ENCODE measurements at regions not wholly inside any gene's neighbourhood (a gene's known extent, or its start where the extent isn't known, plus 50 kb on each side); places are given as distances from the start of the nearest gene placed in this dataset.
"Not testable (repeated sequence)": the region's sequence is repeated elsewhere in the genome, so short reads cannot be mapped to it uniquely, and the experiment has no call there.

- no peak for DNase-seq (ENCODE audit: extremely low read depth, low read depth, low spot score)
Observed at GRCh38 chr3:26058901-26059321, 269.0 kb downstream of the OXSM start.

- no peak for DNase-seq (ENCODE audit: extremely low read depth, low read depth, low spot score)
Observed at GRCh38 chr3:26061947-26062346, 272.1 kb downstream of the OXSM start.

GRCh38 chr3:26064297-26064696, 274.4 kb downstream of the OXSM start:
- no peak for DNase-seq (ENCODE audit: extremely low read depth, low read depth, low spot score)

GRCh38 chr3:26068890-26069289, 279.0 kb downstream of the OXSM start:
- DNase-seq (ENCODE audit: extremely low read depth, low read depth, low spot score), result no peak

- DNase-seq (ENCODE audit: extremely low read depth, low read depth, low spot score), result no peak
Observed at GRCh38 chr3:26070854-26071253, 281.0 kb downstream of the OXSM start.

- no peak for DNase-seq (ENCODE audit: extremely low read depth, low read depth, low spot score)
Observed at GRCh38 chr3:26074080-26074479, 284.2 kb downstream of the OXSM start.

GRCh38 chr3:26078539-26078938, 288.6 kb downstream of the OXSM start:
- DNase-seq (ENCODE audit: extremely low read depth, low read depth, low spot score), result no peak

- no peak for DNase-seq (ENCODE audit: extremely low read depth, low read depth, low spot score)
Observed at GRCh38 chr3:26081166-26081565, 291.3 kb downstream of the OXSM start.

GRCh38 chr3:26081806-26082205, 291.9 kb downstream of the OXSM start:
- no peak for DNase-seq (ENCODE audit: extremely low read depth, low read depth, low spot score)

- DNase-seq (ENCODE audit: extremely low read depth, low read depth, low spot score), result no peak
Observed at GRCh38 chr3:26082911-26083310, 293.0 kb downstream of the OXSM start.

- DNase-seq (ENCODE audit: extremely low read depth, low read depth, low spot score), result no peak
Observed at GRCh38 chr3:26084629-26085028, 294.7 kb downstream of the OXSM start.

GRCh38 chr3:26087751-26088150, 297.9 kb downstream of the OXSM start:
- DNase-seq (ENCODE audit: extremely low read depth, low read depth, low spot score), result no peak

GRCh38 chr3:26089249-26089648, 299.4 kb downstream of the OXSM start:
- no peak for DNase-seq (ENCODE audit: extremely low read depth, low read depth, low spot score)

GRCh38 chr3:26090589-26090988, 300.7 kb downstream of the OXSM start:
- DNase-seq (ENCODE audit: extremely low read depth, low read depth, low spot score), result no peak

GRCh38 chr3:26091096-26091495, 301.2 kb downstream of the OXSM start:
- no peak for DNase-seq (ENCODE audit: extremely low read depth, low read depth, low spot score)

- no peak for DNase-seq (ENCODE audit: extremely low read depth, low read depth, low spot score)
Observed at GRCh38 chr3:26091626-26092025, 301.7 kb downstream of the OXSM start.

- DNase-seq (ENCODE audit: extremely low read depth, low read depth, low spot score), result not testable (repeated sequence)
Observed at GRCh38 chr3:26097111-26097510, 307.2 kb downstream of the OXSM start.

GRCh38 chr3:26099692-26100091, 309.8 kb downstream of the OXSM start:
- no peak for DNase-seq (ENCODE audit: extremely low read depth, low read depth, low spot score)

- no peak for DNase-seq (ENCODE audit: extremely low read depth, low read depth, low spot score)
Observed at GRCh38 chr3:26100176-26100575, 310.3 kb downstream of the OXSM start.

GRCh38 chr3:26102376-26102775, 312.5 kb downstream of the OXSM start:
- DNase-seq (ENCODE audit: extremely low read depth, low read depth, low spot score), result no peak

GRCh38 chr3:26104851-26105251, 315.0 kb downstream of the OXSM start:
- DNase-seq (ENCODE audit: extremely low read depth, low read depth, low spot score), result no peak

- DNase-seq (ENCODE audit: extremely low read depth, low read depth, low spot score), result no peak
Observed at GRCh38 chr3:26105261-26105660, 315.4 kb downstream of the OXSM start.

GRCh38 chr3:26106228-26106627, 316.3 kb downstream of the OXSM start:
- no peak for DNase-seq (ENCODE audit: extremely low read depth, low read depth, low spot score)

All from glomerular endothelial cell (primary cell).